Epithelial cell of proximal tubule (primary cell): ENCODE measurements at regions not wholly inside any gene's neighbourhood (a gene's known extent, or its start where the extent isn't known, plus 50 kb on each side); places are given as distances from the start of the nearest gene placed in this dataset.
A peak's percentile ranks its signal among the peaks of the same experiment; 100 is the strongest.

Source experiments
- DNase-seq: peaks from one replicate; pipeline ENCODE4 v3.0.0-alpha.2; 2011; ENCODE audit warnings: low read depth
- H3K4me3 ChIP-seq: 2 replicates; pipeline ENCODE4 v1.5.1; 2011; ENCODE audit warnings: low read depth, mild to moderate bottlenecking, low read length
- CTCF ChIP-seq: conservative IDR thresholded peaks from 2 replicates; pipeline ENCODE4 v1.5.1; 2012; ENCODE audit warnings: low read depth, mild to moderate bottlenecking, low read length

- DNase-seq: peak; percentile 35
- no peak for TF ChIP-seq CTCF
These were observed 255.5 kb downstream of the CTH start for GRCh38 chr1:70666381-70667140.

GRCh38 chr1:70667494-70668170 is 256.6 kb downstream of the CTH start:
- DNase-seq: peak; percentile 20
- TF ChIP-seq CTCF: no peak
- no peak overlapping the region for H3K4me3 ChIP-seq

More at GRCh38 chr1:70666381-70667140, 255.5 kb downstream of the CTH start:
- no peak overlapping the region for H3K4me3 ChIP-seq

- no peak for DNase-seq
- TF ChIP-seq CTCF: no peak
- H3K4me3 ChIP-seq: no peak overlapping the region
These were observed 259.9 kb downstream of the CTH start for GRCh38 chr1:70671006-70671405.

- no peak for TF ChIP-seq CTCF
- DNase-seq: no peak
- no peak overlapping the region for H3K4me3 ChIP-seq
These were observed 261.4 kb downstream of the CTH start for GRCh38 chr1:70672442-70672888.

- H3K4me3 ChIP-seq: no peak overlapping the region
- no peak for TF ChIP-seq CTCF
- no peak for DNase-seq
These were observed 264.0 kb downstream of the CTH start for GRCh38 chr1:70674941-70675685.

GRCh38 chr1:70675737-70676156 is 264.7 kb downstream of the CTH start:
- TF ChIP-seq CTCF: no peak
- no peak for DNase-seq
- H3K4me3 ChIP-seq: no peak overlapping the region
